ENCODE measurements at regions not wholly inside any gene's neighbourhood (a gene's known extent, or its start where the extent isn't known, plus 50 kb on each side); places are given as distances from the start of the nearest gene placed in this dataset.

GRCh38 chr5:73292816-73293459 is 119.9 kb downstream of the TMEM174 start:
- no peak for TF ChIP-seq CTCF (conservative IDR thresholded peaks at IDR 0.05; ENCODE audit: low read depth, low read length)
- Histone ChIP-seq H2AFZ (ENCODE audit: low read depth) (no peak overlapping the region), H3K27ac (no peak overlapping the region), H3K9ac (no peak overlapping the region), H3K4me1 (ENCODE audit: low read depth, poor library complexity, severe bottlenecking) (no peaks in the 10 kb centered on the region), H3K36me3 (ENCODE audit: insufficient read depth) (no peaks in the 10 kb centered on the region), H3K27me3 (ENCODE audit: insufficient read depth, low read depth) (no peaks in the 10 kb centered on the region), H4K20me1 (ENCODE audit: insufficient read depth) (no peaks in the 10 kb centered on the region), H3K79me2 (ENCODE audit: insufficient read depth, low read depth) (no peaks in the 10 kb centered on the region), H3K4me3 (IDR thresholded peaks at IDR 0.05; ENCODE audit: insufficient read depth, low read depth, low read length) (no peak overlapping the region), H3K4me2 (no peak overlapping the region)

- Histone ChIP-seq H3K27me3 (ENCODE audit: insufficient read depth, low read depth) (no peaks in the 10 kb centered on the region), H3K79me2 (ENCODE audit: insufficient read depth, low read depth) (no peaks in the 10 kb centered on the region), H3K4me1 (ENCODE audit: low read depth, poor library complexity, severe bottlenecking) (no peaks in the 10 kb centered on the region), H4K20me1 (ENCODE audit: insufficient read depth) (no peaks in the 10 kb centered on the region), H3K4me3 (IDR thresholded peaks at IDR 0.05; ENCODE audit: insufficient read depth, low read depth, low read length) (no peak overlapping the region), H3K27ac (no peak overlapping the region), H3K36me3 (ENCODE audit: insufficient read depth) (no peaks in the 10 kb centered on the region), H3K9ac (no peak overlapping the region), H2AFZ (ENCODE audit: low read depth) (no peak overlapping the region), H3K4me2 (no peak overlapping the region)
- TF ChIP-seq CTCF (conservative IDR thresholded peaks at IDR 0.05; ENCODE audit: low read depth, low read length) = no peak
These were observed 118.9 kb downstream of the TMEM174 start for GRCh38 chr5:73291873-73292272.

- Histone ChIP-seq H3K9ac (no peak overlapping the region), H2AFZ (ENCODE audit: low read depth) (no peak overlapping the region), H3K79me2 (ENCODE audit: insufficient read depth, low read depth) (no peaks in the 10 kb centered on the region), H4K20me1 (ENCODE audit: insufficient read depth) (no peaks in the 10 kb centered on the region), H3K27me3 (ENCODE audit: insufficient read depth, low read depth) (no peaks in the 10 kb centered on the region), H3K4me3 (IDR thresholded peaks at IDR 0.05; ENCODE audit: insufficient read depth, low read depth, low read length) (no peak overlapping the region), H3K4me2 (no peak overlapping the region), H3K27ac (no peak overlapping the region), H3K36me3 (ENCODE audit: insufficient read depth) (no peaks in the 10 kb centered on the region), H3K4me1 (ENCODE audit: low read depth, poor library complexity, severe bottlenecking) (no peaks in the 10 kb centered on the region)
- no peak for TF ChIP-seq CTCF (conservative IDR thresholded peaks at IDR 0.05; ENCODE audit: low read depth, low read length)
These were observed 117.2 kb downstream of the TMEM174 start for GRCh38 chr5:73290242-73290641.

- Histone ChIP-seq H3K4me1 (ENCODE audit: low read depth, poor library complexity, severe bottlenecking) (no peaks in the 10 kb centered on the region), H4K20me1 (ENCODE audit: insufficient read depth) (no peaks in the 10 kb centered on the region), H3K36me3 (ENCODE audit: insufficient read depth) (no peaks in the 10 kb centered on the region), H3K9ac (no peak overlapping the region), H3K79me2 (ENCODE audit: insufficient read depth, low read depth) (no peaks in the 10 kb centered on the region), H3K4me2 (no peak overlapping the region), H2AFZ (ENCODE audit: low read depth) (no peak overlapping the region), H3K4me3 (IDR thresholded peaks at IDR 0.05; ENCODE audit: insufficient read depth, low read depth, low read length) (no peak overlapping the region), H3K27me3 (ENCODE audit: insufficient read depth, low read depth) (no peaks in the 10 kb centered on the region), H3K27ac (no peak overlapping the region)
- no peak for TF ChIP-seq CTCF (conservative IDR thresholded peaks at IDR 0.05; ENCODE audit: low read depth, low read length)
These were observed 116.1 kb downstream of the TMEM174 start for GRCh38 chr5:73288803-73289720.
